PC-3 (cell line): ENCODE measurements at regions not wholly inside any gene's neighbourhood (a gene's known extent, or its start where the extent isn't known, plus 50 kb on each side); places are given as distances from the start of the nearest gene placed in this dataset.

Experiments
- EZH2 ChIP-seq: fragments of 300-600 bp; sonication (generic); IDR thresholded peaks from one replicate; pipeline ENCODE4 v1.6.1; 2017; ENCODE audit warnings: antibody characterized with exemption, mild to moderate bottlenecking, low read length; ENCODE audit not compliant: unreplicated experiment
- EZH2phosphoT487 ChIP-seq: fragments of 300-600 bp; sonication (generic); IDR thresholded peaks from 2 replicates; pipeline ENCODE4 v1.6.1; 2018; ENCODE audit warnings: mild to moderate bottlenecking, antibody characterized with exemption, low read length, borderline replicate concordance
- TF ChIP-seq, protein P1 (sequence below): fragments of 300-600 bp; sonication (generic); conservative IDR thresholded peaks from 2 replicates; pipeline ENCODE4 v1.5.1; 2017; ENCODE audit warnings: antibody characterized with exemption, low read depth, mild to moderate bottlenecking, low read length

DNA sequence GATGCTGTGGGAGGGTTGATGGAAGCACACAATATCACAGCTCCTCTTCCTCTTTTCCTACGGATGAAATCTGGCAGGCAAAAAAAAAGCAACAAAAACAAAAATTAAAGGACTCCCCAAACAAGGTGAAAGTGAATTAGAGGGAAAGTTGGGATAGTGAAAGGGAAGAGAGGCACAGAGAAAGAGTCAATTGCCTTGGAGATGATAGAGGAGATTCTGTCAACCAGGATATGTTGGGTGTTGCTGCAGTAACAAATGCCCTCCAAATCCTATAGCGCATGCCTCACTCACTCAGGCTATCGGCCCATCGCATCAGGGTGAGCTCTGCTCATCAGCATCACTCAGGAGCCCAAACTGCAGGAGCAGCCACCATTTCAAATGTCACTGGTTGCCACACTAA, 119.1 kb downstream of the DLEU7 start:
- TF ChIP-seq, protein P1, sequence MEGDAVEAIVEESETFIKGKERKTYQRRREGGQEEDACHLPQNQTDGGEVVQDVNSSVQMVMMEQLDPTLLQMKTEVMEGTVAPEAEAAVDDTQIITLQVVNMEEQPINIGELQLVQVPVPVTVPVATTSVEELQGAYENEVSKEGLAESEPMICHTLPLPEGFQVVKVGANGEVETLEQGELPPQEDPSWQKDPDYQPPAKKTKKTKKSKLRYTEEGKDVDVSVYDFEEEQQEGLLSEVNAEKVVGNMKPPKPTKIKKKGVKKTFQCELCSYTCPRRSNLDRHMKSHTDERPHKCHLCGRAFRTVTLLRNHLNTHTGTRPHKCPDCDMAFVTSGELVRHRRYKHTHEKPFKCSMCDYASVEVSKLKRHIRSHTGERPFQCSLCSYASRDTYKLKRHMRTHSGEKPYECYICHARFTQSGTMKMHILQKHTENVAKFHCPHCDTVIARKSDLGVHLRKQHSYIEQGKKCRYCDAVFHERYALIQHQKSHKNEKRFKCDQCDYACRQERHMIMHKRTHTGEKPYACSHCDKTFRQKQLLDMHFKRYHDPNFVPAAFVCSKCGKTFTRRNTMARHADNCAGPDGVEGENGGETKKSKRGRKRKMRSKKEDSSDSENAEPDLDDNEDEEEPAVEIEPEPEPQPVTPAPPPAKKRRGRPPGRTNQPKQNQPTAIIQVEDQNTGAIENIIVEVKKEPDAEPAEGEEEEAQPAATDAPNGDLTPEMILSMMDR = no peak
- TF ChIP-seq EZH2 (no peak), EZH2phosphoT487 (no peak)
